Nephron progenitor cell (in vitro differentiated cells): ENCODE measurements at regions not wholly inside any gene's neighbourhood (a gene's known extent, or its start where the extent isn't known, plus 50 kb on each side); places are given as distances from the start of the nearest gene placed in this dataset.
"Not testable (repeated sequence)": the region's sequence is repeated elsewhere in the genome, so short reads cannot be mapped to it uniquely, and the experiment has no call there.

Experiments
- DNase-seq: peaks from one replicate; pipeline ENCODE4 v3.0.0; 2021
- H3K27ac Mint-ChIP-seq: 2 replicates; pipeline ENCODE4 v1.8.0; 2021; ENCODE audit warnings: mild to moderate bottlenecking, moderate library complexity, mixed read lengths
- H3K27me3 Mint-ChIP-seq: 2 replicates; pipeline ENCODE4 v1.8.0; 2021; ENCODE audit warnings: mild to moderate bottlenecking, low read depth, mixed read lengths; ENCODE audit not compliant: poor library complexity
- H3K36me3 Mint-ChIP-seq: 2 replicates; pipeline ENCODE4 v1.8.0; 2021; ENCODE audit warnings: low read depth, mixed read lengths
- H3K4me1 Mint-ChIP-seq: 2 replicates; pipeline ENCODE4 v1.8.0; 2021; ENCODE audit warnings: mixed read lengths
- H3K4me3 Mint-ChIP-seq: 2 replicates; pipeline ENCODE4 v1.8.0; 2021; ENCODE audit warnings: mild to moderate bottlenecking, moderate library complexity, mixed read lengths
- H3K9me3 Mint-ChIP-seq: 2 replicates; pipeline ENCODE4 v1.8.0; 2021; ENCODE audit warnings: mild to moderate bottlenecking, moderate library complexity, mixed read lengths
- CTCF ChIP-seq: fragments of 200-600 bp; sonication (generic); IDR thresholded peaks from 2 replicates; pipeline ENCODE4 v1.5.0; 2021; ENCODE audit warnings: antibody characterized with exemption

DNA sequence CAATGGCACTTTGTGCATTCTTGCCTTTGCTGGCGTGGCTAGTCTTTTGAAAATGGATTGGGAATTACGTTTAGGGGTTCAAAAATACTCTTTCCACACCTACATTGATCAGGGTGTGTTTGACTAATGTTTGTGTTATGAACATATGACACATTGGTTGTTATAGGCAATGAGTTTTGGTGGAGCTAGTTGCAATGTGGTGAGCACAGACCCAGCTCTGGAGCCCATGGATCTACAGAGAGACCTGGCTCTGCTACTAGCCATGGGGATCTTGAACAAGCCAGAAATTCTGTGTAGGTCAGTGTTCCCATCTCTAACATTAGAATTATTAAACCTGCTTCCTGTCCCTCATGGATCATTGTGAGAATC is 222.4 kb upstream of the UBL3 start:
- Mint-ChIP-seq H3K27ac (no peak overlapping the region), H3K36me3 (no peaks in the 10 kb centered on the region), H3K27me3 (peaks cover 7% of the 10 kb centered on the region), H3K9me3 (peaks cover 8% of the 10 kb centered on the region), H3K4me3 (no peak overlapping the region), H3K4me1 (no peaks in the 10 kb centered on the region)
- TF ChIP-seq CTCF: no peak
- no peak for DNase-seq

- H3K27me3 Mint-ChIP-seq: peaks cover 7% of the 10 kb centered on the region
- DNase-seq: no peak
- no peak overlapping the region for H3K4me3 Mint-ChIP-seq
- H3K36me3 Mint-ChIP-seq: no peaks in the 10 kb centered on the region
- H3K9me3 Mint-ChIP-seq: peaks cover 8% of the 10 kb centered on the region
- TF ChIP-seq CTCF: no peak
- no peaks in the 10 kb centered on the region for H3K4me1 Mint-ChIP-seq
- H3K27ac Mint-ChIP-seq: no peak overlapping the region
Observed at GRCh38 chr13:30071969-30072817, 221.8 kb upstream of the UBL3 start.

GRCh38 chr13:30065181-30065580 is 214.8 kb upstream of the UBL3 start:
- no peak for DNase-seq
- peaks cover 8% of the 10 kb centered on the region for H3K27me3 Mint-ChIP-seq
- no peak overlapping the region for H3K4me3 Mint-ChIP-seq
- peaks cover 23% of the 10 kb centered on the region for H3K4me1 Mint-ChIP-seq
- H3K9me3 Mint-ChIP-seq: peaks cover 15% of the 10 kb centered on the region
- H3K36me3 Mint-ChIP-seq: no peaks in the 10 kb centered on the region
- peak overlapping the region; percentile 69 for H3K27ac Mint-ChIP-seq
- TF ChIP-seq CTCF: no peak

GRCh38 chr13:30063892-30064291 is 213.5 kb upstream of the UBL3 start:
- Mint-ChIP-seq H3K36me3 (peaks cover 5% of the 10 kb centered on the region), H3K9me3 (peaks cover 28% of the 10 kb centered on the region), H3K27me3 (peaks cover 4% of the 10 kb centered on the region), H3K27ac (no peak overlapping the region), H3K4me1 (peaks cover 23% of the 10 kb centered on the region), H3K4me3 (no peak overlapping the region)
- no peak for TF ChIP-seq CTCF
- no peak for DNase-seq

DNA sequence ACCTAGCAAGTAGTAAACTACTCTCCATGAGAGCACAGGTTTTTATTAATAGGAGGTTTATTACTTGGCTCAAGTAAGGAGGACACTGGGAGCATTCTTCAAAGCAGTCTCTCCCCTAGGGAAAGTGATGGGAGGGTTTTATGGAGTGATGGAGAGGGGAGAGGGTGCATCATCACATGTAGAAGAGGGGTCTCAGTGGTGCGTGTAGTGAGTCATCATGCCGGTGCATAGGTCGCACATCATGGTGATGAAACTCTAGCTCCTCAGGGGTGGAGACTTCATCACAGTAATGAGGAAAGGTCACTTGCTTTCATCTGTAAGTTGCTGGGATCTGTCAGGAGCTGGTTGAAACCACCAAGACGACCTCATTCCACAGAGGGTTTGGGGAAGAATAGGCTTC is 210.8 kb upstream of the UBL3 start:
- Mint-ChIP-seq H3K36me3 (peaks cover 9% of the 10 kb centered on the region), H3K4me1 (peaks cover 24% of the 10 kb centered on the region), H3K4me3 (no peak overlapping the region), H3K27me3 (peaks cover 4% of the 10 kb centered on the region), H3K27ac (no peak overlapping the region), H3K9me3 (peaks cover 45% of the 10 kb centered on the region)
- no peak for TF ChIP-seq CTCF
- no peak for DNase-seq

GRCh38 chr13:30058429-30058828 is 208.0 kb upstream of the UBL3 start:
- H3K4me1 Mint-ChIP-seq: peaks cover 22% of the 10 kb centered on the region

DNA sequence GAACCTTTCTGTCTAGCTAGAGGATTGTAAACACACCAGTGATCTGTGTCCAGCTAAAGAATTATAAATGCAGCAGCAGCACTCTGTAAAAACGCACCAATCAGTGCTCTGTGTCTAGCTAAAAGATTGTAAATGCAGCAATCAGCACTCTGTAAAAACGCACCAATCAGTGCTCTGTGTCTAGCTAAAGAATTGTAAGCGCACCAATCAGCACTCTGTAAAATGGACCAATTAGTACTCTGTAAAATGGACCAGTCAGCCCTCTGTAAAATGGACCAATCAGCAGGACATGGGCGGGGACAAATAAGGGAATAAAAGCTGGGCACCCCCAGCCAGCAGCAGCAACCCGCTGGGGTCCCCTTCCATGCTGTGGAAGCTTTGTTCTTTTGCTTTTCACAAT is 204.1 kb upstream of the UBL3 start:
- H3K27me3 Mint-ChIP-seq, H3K27ac Mint-ChIP-seq, H3K36me3 Mint-ChIP-seq, H3K4me3 Mint-ChIP-seq, DNase-seq: not testable (repeated sequence)
- peaks cover 23% of the 10 kb centered on the region for H3K9me3 Mint-ChIP-seq
- peaks cover 30% of the 10 kb centered on the region for H3K4me1 Mint-ChIP-seq

More at GRCh38 chr13:30058429-30058828, 208.0 kb upstream of the UBL3 start:
- no peak for DNase-seq
- Mint-ChIP-seq H3K4me3 (no peak overlapping the region), H3K9me3 (peaks cover 40% of the 10 kb centered on the region), H3K27ac (no peak overlapping the region), H3K27me3 (peaks cover 4% of the 10 kb centered on the region), H3K36me3 (peaks cover 9% of the 10 kb centered on the region)
- no peak for TF ChIP-seq CTCF
